Skeletal muscle tissue (tissue), 3 donors: ENCODE measurements at regions not wholly inside any gene's neighbourhood (a gene's known extent, or its start where the extent isn't known, plus 50 kb on each side); places are given as distances from the start of the nearest gene placed in this dataset.
"Not testable (repeated sequence)": the region's sequence is repeated elsewhere in the genome, so short reads cannot be mapped to it uniquely, and the experiment has no call there.

Source experiments
- H3K27ac ChIP-seq: one replicate; pipeline ENCODE4 v1.7.0; 2013; ENCODE audit warnings: mild to moderate bottlenecking, low read depth, low read length, inconsistent platforms
- H3K27me3 ChIP-seq, 3 donors: one replicate each; pipeline ENCODE4 v1.7.0; 2013; ENCODE audit warnings: low read length in 3 of 3; ENCODE audit not compliant: control insufficient read depth in 3 of 3, insufficient read depth in 3 of 3
- H3K36me3 ChIP-seq, 3 donors: one replicate each; pipeline ENCODE4 v1.7.0; 2013; ENCODE audit warnings: low read length in 3 of 3; ENCODE audit not compliant: control insufficient read depth in 3 of 3, insufficient read depth in 3 of 3
- H3K4me1 ChIP-seq, 3 donors: one replicate each; pipeline ENCODE4 v1.7.0; 2013; ENCODE audit warnings: low read length in 3 of 3, mild to moderate bottlenecking in 3 of 3; ENCODE audit not compliant: control insufficient read depth in 3 of 3, insufficient read depth in 3 of 3
- H3K4me3 ChIP-seq, 3 donors: one replicate each; pipeline ENCODE4 v1.7.0; 2013; ENCODE audit warnings: low read length in 3 of 3
- H3K9ac ChIP-seq, 3 donors: one replicate each; pipeline ENCODE4 v1.7.0; 2013; ENCODE audit warnings: low read length in 3 of 3, mild to moderate bottlenecking in 3 of 3, moderate library complexity in 2 of 3, low read depth in 1 of 3
- H3K9me3 ChIP-seq, 3 donors: one replicate each; pipeline ENCODE4 v1.7.0; 2013; ENCODE audit warnings: low read length in 3 of 3; ENCODE audit not compliant: control insufficient read depth in 3 of 3
- donor health status: Osteomylitis.

DNA sequence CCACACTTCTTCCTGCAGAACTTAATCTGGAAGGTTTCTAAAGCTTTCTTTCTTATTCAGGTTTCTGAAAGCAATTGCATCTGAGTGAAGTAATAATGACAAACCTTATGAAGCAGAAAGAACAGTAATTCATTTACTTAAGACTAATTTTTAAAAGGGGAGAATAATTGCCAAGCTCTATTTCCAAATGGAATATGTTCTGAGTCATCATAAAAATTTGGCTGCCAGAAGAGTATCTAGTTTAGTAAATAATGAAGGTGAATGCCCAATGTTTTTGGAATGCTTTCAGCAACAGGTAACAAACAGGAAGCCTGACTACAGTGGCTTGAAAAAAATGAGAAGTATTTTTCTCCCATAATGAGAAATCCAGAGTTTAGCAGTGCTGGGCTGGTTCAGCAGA, 227.3 kb upstream of the TET2 start:
- no peak overlapping the region for H3K4me3 ChIP-seq
- H3K27ac ChIP-seq: no peak overlapping the region
- H3K9ac ChIP-seq: no peak overlapping the region
- no peaks in the 10 kb centered on the region for H3K27me3 ChIP-seq
- H3K36me3 ChIP-seq: no peaks in the 10 kb centered on the region
- no peaks in the 10 kb centered on the region for H3K9me3 ChIP-seq
- H3K4me1 ChIP-seq: no peaks in the 10 kb centered on the region

DNA sequence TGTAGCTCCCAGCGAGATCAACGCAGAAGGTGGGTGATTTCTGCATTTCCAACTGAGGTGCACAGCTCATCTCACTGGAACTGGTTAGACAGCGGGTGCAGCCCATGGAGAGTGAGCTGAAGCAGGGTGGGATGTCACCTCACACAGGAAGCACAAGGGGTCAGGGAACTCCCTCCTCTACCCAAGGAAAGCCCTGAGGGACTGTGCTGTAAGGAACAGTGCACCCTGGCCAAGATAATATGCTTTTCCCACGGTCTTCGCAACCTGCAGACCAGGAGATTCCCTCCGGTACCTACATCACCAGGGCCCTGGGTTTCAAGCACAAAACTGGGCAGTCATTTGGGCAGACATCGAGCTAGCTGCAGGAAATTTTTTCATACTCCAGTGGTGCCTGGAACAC, 216.4 kb upstream of the TET2 start:
- no peaks in the 10 kb centered on the region for H3K4me1 ChIP-seq
- H3K36me3 ChIP-seq: no peaks in the 10 kb centered on the region
- H3K27ac ChIP-seq: no peak overlapping the region
- no peak overlapping the region for H3K4me3 ChIP-seq
- H3K9me3 ChIP-seq: no peaks in the 10 kb centered on the region
- H3K27me3 ChIP-seq: no peaks in the 10 kb centered on the region
- H3K9ac ChIP-seq: no peak overlapping the region

DNA sequence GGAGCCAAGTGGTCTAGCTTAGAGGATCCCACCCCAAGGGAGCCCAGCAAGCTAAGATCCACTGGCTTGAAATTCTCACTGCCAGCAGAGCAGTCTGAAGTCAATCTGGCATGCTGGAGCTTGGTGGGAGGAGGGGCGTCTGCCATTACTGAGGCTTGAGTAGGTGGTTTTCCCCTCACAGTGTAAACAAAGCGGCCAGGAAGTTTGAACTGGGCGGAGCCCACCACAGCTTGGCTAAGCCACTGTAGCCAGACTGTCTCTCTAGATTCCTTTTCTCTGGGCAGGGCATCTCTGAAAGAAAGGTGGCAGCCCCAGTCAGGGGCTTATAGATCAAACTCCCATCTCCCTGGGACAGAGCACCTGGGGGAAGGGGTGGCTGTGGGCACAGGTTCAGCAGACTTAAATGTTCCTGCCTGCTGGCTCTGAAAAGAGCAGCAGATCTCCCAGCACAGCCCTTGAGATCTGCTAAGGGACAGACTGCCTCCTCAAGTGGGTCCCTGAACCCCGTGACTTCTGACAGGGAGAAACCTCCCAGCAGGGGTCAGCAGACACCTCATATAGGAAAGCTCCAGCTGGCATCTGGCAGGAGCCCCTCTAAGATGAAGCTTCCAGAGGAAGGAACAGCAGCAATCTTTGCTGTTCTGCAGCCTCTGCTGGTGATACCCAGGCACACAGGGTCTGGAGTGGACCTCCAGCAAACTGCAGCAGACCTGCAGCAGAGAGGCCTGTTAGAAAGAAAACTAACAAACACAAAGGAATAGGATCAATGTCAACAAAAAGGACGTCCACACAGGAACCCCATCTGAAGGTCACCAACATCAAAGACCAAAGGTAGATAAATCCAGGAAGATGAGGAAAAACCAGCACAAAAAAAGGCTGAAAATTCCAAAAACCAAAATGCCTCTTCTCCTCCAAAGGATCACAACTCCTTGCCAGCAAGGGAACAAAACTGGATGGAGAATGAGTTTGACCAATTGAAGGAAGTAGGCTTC, 215.6 kb upstream of the TET2 start:
- not testable (repeated sequence) for H3K4me3 ChIP-seq, H3K4me1 ChIP-seq, H3K27me3 ChIP-seq, H3K36me3 ChIP-seq, H3K27ac ChIP-seq, H3K9me3 ChIP-seq, H3K9ac ChIP-seq

DNA sequence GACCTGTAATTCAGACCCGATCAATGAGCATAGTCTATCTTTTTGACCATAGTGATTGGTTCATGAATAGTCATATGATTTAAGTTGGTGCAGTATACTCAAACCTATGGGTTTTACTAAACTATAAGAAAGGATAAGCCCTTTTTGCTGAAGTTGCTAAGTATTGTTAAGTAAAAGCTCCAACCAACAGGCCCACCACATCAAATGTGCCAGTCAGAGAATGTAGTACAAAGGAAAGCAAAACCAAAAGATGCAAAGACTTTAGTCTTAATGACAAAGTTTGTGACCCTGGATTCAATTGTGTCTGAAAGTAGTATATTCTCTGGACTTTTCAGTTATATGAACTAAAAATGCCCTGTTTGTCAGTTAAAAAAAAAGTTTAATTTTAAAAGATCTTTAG, 208.1 kb upstream of the TET2 start:
- no peak overlapping the region for H3K4me3 ChIP-seq
- no peak overlapping the region for H3K27ac ChIP-seq
- H3K9ac ChIP-seq: no peak overlapping the region
- no peaks in the 10 kb centered on the region for H3K9me3 ChIP-seq
- H3K4me1 ChIP-seq: no peaks in the 10 kb centered on the region
- H3K27me3 ChIP-seq: no peaks in the 10 kb centered on the region
- no peaks in the 10 kb centered on the region for H3K36me3 ChIP-seq

DNA sequence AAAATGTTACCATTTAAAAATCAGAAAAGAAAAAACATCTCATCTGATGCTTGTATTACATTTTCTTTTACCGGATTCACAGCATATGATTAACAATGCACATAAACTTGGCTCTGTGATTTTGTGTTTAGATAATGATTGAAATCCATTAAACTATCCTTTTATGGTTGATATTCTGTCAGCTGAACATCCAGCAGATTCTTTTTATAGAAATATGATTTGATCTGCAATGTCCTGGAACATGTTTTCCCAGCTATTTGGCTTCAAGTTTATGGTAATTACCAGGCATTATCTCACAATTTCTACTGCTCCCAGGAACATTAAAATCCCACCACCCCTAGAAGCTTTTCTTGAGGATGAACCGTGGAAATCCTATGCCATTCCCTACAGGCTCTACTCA, 205.7 kb upstream of the TET2 start:
- no peak overlapping the region for H3K9ac ChIP-seq
- H3K36me3 ChIP-seq: no peaks in the 10 kb centered on the region
- H3K4me3 ChIP-seq: no peak overlapping the region
- no peaks in the 10 kb centered on the region for H3K27me3 ChIP-seq
- H3K27ac ChIP-seq: no peak overlapping the region
- no peaks in the 10 kb centered on the region for H3K9me3 ChIP-seq
- no peaks in the 10 kb centered on the region for H3K4me1 ChIP-seq

DNA sequence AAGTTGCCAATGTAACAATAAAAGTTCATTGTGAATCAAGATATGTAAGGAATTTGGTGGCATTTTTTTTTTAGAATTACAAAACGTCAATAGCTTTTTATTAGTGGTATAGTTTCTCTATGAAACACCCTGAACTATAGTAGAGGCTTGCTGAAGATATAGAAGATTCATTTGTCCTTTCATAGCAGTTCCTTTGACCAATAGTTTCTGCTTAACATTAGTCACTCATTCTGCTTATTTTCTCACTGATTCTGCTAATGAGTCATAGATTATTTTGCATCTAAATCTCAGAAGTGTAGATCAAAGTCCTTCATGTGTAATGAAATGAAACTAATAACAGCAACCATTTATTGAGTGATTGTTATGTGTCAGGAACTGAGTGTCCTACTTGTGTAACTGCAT, 205.0 kb upstream of the TET2 start:
- no peak overlapping the region for H3K27ac ChIP-seq
- H3K4me1 ChIP-seq: no peaks in the 10 kb centered on the region
- no peak overlapping the region for H3K4me3 ChIP-seq
- H3K9ac ChIP-seq: no peak overlapping the region
- H3K36me3 ChIP-seq: no peaks in the 10 kb centered on the region
- no peaks in the 10 kb centered on the region for H3K9me3 ChIP-seq
- no peaks in the 10 kb centered on the region for H3K27me3 ChIP-seq

DNA sequence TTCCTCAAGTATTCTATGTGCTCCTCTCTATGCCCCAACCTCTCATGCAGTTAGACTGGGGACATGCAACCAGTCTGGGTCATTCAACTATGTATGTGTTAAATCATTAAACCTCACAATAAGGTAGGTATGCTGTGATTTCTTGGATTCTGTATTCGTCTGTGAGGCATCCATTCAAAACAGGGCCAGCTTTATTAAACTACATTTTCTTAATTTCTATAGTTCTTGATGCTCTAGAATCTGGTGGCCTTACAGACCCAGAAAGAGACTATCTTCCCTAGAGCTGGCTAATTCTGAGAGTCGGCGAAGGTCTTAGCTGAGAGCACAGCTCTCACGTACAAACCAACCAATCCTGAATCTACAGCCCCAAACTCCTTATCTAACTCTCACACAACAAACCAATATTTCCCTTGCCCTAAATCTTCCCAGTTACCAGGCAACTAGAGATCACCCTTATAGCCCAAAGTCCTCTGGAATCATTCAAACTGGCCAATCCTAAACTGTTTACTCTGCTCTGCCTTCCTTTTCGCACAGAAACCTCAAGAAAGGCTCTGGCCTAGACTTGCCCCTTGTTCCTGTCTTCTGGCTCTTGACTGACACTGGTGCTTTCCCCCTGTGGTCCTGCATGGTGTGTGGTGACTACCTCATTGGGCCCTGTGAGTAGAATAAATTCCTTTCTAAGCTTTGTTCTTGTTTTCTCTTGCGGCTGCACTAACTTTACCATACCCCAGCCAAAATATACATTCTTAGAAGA, 203.5 kb upstream of the TET2 start:
- Histone ChIP-seq H3K9ac (no peak overlapping the region), H3K4me3 (no peak overlapping the region), H3K27ac (no peak overlapping the region), H3K4me1 (no peaks in the 10 kb centered on the region), H3K27me3 (no peaks in the 10 kb centered on the region), H3K9me3 (no peaks in the 10 kb centered on the region), H3K36me3 (no peaks in the 10 kb centered on the region)

DNA sequence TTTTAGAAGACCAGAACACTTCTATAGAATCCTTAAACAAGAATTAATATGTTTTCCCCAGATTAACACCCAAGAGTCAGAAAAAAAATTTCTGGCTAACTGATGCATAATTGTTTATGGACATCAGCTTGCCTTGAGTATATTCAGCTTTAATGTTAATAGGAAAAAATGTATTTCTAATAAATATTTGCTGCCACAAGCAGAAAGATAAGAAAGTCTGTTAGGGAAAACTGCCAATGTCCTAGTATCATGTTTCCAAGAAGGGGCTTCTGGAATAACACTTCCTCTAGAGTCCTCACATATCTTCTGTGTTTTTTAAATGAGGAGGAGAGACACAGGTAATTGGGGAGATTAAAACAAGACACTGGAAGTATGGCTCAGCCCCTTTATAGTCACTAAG, 202.1 kb upstream of the TET2 start:
- no peak overlapping the region for H3K27ac ChIP-seq
- no peaks in the 10 kb centered on the region for H3K4me1 ChIP-seq
- no peaks in the 10 kb centered on the region for H3K9me3 ChIP-seq
- H3K27me3 ChIP-seq: no peaks in the 10 kb centered on the region
- no peak overlapping the region for H3K9ac ChIP-seq
- H3K36me3 ChIP-seq: no peaks in the 10 kb centered on the region
- no peak overlapping the region for H3K4me3 ChIP-seq

DNA sequence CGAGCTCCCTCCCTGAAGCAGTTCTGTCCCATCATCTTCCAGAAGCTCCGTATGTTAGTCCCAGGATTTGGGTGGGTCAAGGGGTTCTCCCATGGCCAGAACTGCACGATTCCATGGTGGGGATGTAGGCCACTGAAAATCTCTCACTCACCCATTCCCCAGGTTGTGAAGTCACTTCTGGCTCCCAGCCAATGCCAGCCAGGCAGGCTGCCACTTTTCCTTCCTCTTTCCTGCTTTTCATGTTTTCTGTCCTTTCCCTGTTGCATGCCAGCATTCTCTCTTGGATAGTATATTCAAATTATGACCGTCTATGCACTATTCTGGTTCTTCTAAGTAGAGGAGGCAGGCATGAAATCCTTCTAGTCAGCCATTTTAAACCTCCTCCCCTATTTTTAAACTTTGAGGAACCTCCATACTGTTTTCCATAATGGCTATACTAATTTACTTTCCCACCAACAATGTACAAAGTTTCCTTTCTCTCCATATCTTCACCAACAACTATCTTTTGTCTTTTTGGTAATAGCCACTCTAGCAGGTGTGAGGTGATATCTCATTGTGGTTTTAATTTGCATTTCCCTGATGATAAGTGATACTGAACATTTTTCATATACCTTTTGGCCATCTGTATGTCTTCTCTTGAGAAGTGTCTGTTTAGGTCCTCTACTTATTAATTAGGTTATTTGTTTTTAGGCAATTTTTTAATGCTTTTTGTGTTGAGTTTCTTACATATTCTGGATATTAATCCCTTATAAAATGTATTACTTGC, 182.1 kb upstream of the TET2 start:
- H3K36me3 ChIP-seq: no peaks in the 10 kb centered on the region
- H3K27me3 ChIP-seq: peaks cover 0 to 4% (median 0%) of the 10 kb centered on the region in 3 donors
- no peaks in the 10 kb centered on the region for H3K4me1 ChIP-seq
- no peak overlapping the region for H3K27ac ChIP-seq
- H3K9me3 ChIP-seq: peaks cover 0 to 2% (median 0%) of the 10 kb centered on the region in 3 donors
- no peak overlapping the region for H3K4me3 ChIP-seq
- H3K9ac ChIP-seq: no peak overlapping the region
